ENCODE measurements at regions not wholly inside any gene's neighbourhood (a gene's known extent, or its start where the extent isn't known, plus 50 kb on each side); places are given as distances from the start of the nearest gene placed in this dataset.

GRCh38 chr6:23537828-23538227 lies 588.2 kb upstream of the NRSN1 start:
- H2BK5ac ChIP-seq (ENCODE audit: low read depth, low read length, poor library complexity, severe bottlenecking), result no peak overlapping the region
- DNase-seq, result no peak
- no peaks in the 10 kb centered on the region for H3K4me1 ChIP-seq (ENCODE audit: control insufficient read depth, insufficient read depth, low read length)
- no peak for TF ChIP-seq CHD1 (IDR thresholded peaks at IDR 0.05; ENCODE audit: low read depth, low read length)
- TF ChIP-seq CEBPB (IDR thresholded peaks at IDR 0.05; ENCODE audit: low read depth, low read length), result no peak
- TF ChIP-seq MAFK (IDR thresholded peaks at IDR 0.05; ENCODE audit: low read depth, low read length), result no peak
- no peak for TF ChIP-seq FOS (IDR thresholded peaks at IDR 0.05; ENCODE audit: low read depth, low read length)
- no peak for TF ChIP-seq BHLHE40 (IDR thresholded peaks at IDR 0.05; ENCODE audit: low read depth, low read length)
- TF ChIP-seq RFX5 (IDR thresholded peaks at IDR 0.05; ENCODE audit: low read depth, low read length), result no peak
- no peak for TF ChIP-seq MAZ (IDR thresholded peaks at IDR 0.05; ENCODE audit: borderline replicate concordance, low read depth, low read length)
- TF ChIP-seq RAD21 (IDR thresholded peaks at IDR 0.05; ENCODE audit: low read length), result no peak
- TF ChIP-seq RCOR1 (IDR thresholded peaks at IDR 0.05; ENCODE audit: insufficient replicate concordance, low read length), result no peak
- no peak for TF ChIP-seq CTCF (conservative IDR thresholded peaks at IDR 0.05; ENCODE audit: low read depth, low read length)
- no peak for TF ChIP-seq SMC3 (IDR thresholded peaks at IDR 0.05; ENCODE audit: low read depth, low read length)
- no peak for TF ChIP-seq POLR2A (IDR thresholded peaks at IDR 0.05; ENCODE audit: low read depth, low read length)
- no peak for TF ChIP-seq NFE2L2 (IDR thresholded peaks at IDR 0.05; ENCODE audit: low read depth, low read length)
- TF ChIP-seq USF2 (IDR thresholded peaks at IDR 0.05; ENCODE audit: low read depth, low read length), result no peak
- TF ChIP-seq ELK1 (IDR thresholded peaks at IDR 0.05; ENCODE audit: borderline replicate concordance, low read depth, low read length), result no peak
- no peak for TF ChIP-seq MXI1 (IDR thresholded peaks at IDR 0.05; ENCODE audit: borderline replicate concordance, low read depth, low read length)
- no peak overlapping the region for H3K4me3 ChIP-seq (ENCODE audit: insufficient read depth, low read depth, low read length)
- no peak overlapping the region for H2BK120ac ChIP-seq (ENCODE audit: low read depth, low read length)
- no peak overlapping the region for H3K4me2 ChIP-seq (ENCODE audit: low read depth, low read length)
- no peak overlapping the region for H3K9ac ChIP-seq (ENCODE audit: low read depth, low read length)
- no peak overlapping the region for H3K14ac ChIP-seq (replicated peaks; ENCODE audit: low read depth, low read length)
- in situ Hi-C loops (cut with MboI; ENCODE audit: low sequenced_read_pairs), result no loop called here
- no peak overlapping the region for H2AK5ac ChIP-seq (ENCODE audit: low read depth, low read length)
- CTCF ChIA-PET, result no interaction called here
- H2AK9ac ChIP-seq (replicated peaks; ENCODE audit: low read depth, low read length, poor library complexity), result no peak overlapping the region
- no peaks in the 10 kb centered on the region for H4K20me1 ChIP-seq (ENCODE audit: insufficient read depth, low read length)
- no peak overlapping the region for H3K18ac ChIP-seq (ENCODE audit: low read depth, low read length)
- no peak overlapping the region for H4K5ac ChIP-seq (ENCODE audit: low read depth, low read length)
- dilution Hi-C loops (cut with HindIII; ENCODE audit: low sequenced_read_pairs, unreplicated experiment), result no loop called here
- POLR2A ChIA-PET (ENCODE audit: unreplicated experiment), result no interaction called here
- no TSS peak for BruUV-seq (replicated peaks)
- H3K27ac ChIP-seq (ENCODE audit: insufficient read depth, low read length), result no peak overlapping the region
- H2BK15ac ChIP-seq (ENCODE audit: low read depth, low read length), result no peak overlapping the region
- no peaks in the 10 kb centered on the region for H3K9me3 ChIP-seq (ENCODE audit: control insufficient read depth, insufficient read depth, low read length)
- ATAC-seq (ENCODE audit: low read depth), result no peak
- intact Hi-C loops (cut with micrococcal nuclease), result no loop called here
- H4K91ac ChIP-seq (ENCODE audit: insufficient read depth, low read depth, low read length), result no peak overlapping the region
- H3K23ac ChIP-seq (ENCODE audit: low read depth, low read length), result no peak overlapping the region
- H3K27me3 ChIP-seq (ENCODE audit: control insufficient read depth, insufficient read depth, low read length), result no peaks in the 10 kb centered on the region
- H2AFZ ChIP-seq (replicated peaks; ENCODE audit: low read length, poor library complexity), result no peak overlapping the region
- no peak overlapping the region for H2BK20ac ChIP-seq (ENCODE audit: low read depth, low read length)
- H3K9me1 ChIP-seq (ENCODE audit: insufficient read depth, low read length), result no peaks in the 10 kb centered on the region
- H3K56ac ChIP-seq (ENCODE audit: extremely low read depth, insufficient read depth, low read length), result no peak overlapping the region
- no peaks in the 10 kb centered on the region for H3K79me1 ChIP-seq (ENCODE audit: low read depth in 1 of 2, low read length in 2 of 2)
- no peaks in the 10 kb centered on the region for H3K36me3 ChIP-seq (ENCODE audit: control insufficient read depth, insufficient read depth, low read length)
- no peak overlapping the region for H4K8ac ChIP-seq (ENCODE audit: low read depth in 2 of 2, low read length in 2 of 2)
- no peak overlapping the region for H3K4ac ChIP-seq (ENCODE audit: low read depth, low read length)
